ENCODE measurements at regions not wholly inside any gene's neighbourhood (a gene's known extent, or its start where the extent isn't known, plus 50 kb on each side); places are given as distances from the start of the nearest gene placed in this dataset.
"Not testable (repeated sequence)": the region's sequence is repeated elsewhere in the genome, so short reads cannot be mapped to it uniquely, and the experiment has no call there.

DNA sequence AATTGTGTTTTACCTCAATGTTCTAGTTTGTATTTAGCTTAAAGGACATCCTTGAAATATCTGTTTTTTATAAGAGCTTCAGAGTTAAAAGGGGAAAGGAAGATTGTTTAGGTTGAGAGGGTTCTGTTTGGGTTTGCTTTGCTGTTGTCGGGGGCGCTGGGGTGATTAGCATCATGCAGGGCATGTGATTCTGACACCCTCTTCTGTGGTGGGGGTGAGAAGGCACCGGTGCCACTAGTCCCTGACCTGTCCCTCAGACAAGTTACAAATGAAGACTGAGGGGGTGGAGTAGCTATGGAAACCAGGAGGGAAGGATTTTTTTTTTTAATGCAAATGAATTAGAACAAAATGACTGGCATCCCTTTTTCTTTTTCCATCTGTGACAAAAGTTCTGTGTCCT, 291.3 kb downstream of the RPAP3 start:
- Histone ChIP-seq H3K27me3 (ENCODE audit: control insufficient read depth, insufficient read depth, low read length) (no peaks in the 10 kb centered on the region), H3K4me3 (ENCODE audit: low read length) (no peak overlapping the region), H3K9me3 (ENCODE audit: control insufficient read depth, low read length) (no peaks in the 10 kb centered on the region), H3K4me1 (ENCODE audit: control insufficient read depth, insufficient read depth, low read length) (no peaks in the 10 kb centered on the region), H3K36me3 (ENCODE audit: control insufficient read depth, insufficient read depth, low read length) (no peaks in the 10 kb centered on the region), H3K9ac (ENCODE audit: low read length) (no peak overlapping the region)

DNA sequence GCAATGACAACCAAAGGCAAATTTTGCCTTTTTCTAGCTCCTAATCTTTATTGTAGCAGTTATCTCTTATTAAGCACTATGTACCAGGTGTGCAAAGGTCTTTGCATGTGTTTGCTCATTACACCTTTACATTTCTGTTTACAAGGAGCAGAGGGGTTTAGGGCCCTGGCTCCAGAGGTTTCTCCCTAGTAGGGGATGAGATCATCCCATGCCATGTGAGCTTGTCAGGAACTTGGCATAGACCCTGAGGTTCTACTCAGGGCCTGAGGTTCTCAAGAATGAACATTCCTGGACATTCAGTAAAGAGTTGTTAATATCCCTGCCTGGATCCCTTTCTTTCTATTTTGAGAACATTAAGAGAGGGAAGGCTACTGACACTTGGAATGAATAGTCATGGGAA, 292.0 kb downstream of the RPAP3 start:
- no peak overlapping the region for H3K9ac ChIP-seq (ENCODE audit: low read length)
- no peaks in the 10 kb centered on the region for H3K4me1 ChIP-seq (ENCODE audit: control insufficient read depth, insufficient read depth, low read length)
- no peak overlapping the region for H3K4me3 ChIP-seq (ENCODE audit: low read length)
- no peaks in the 10 kb centered on the region for H3K9me3 ChIP-seq (ENCODE audit: control insufficient read depth, low read length)
- H3K36me3 ChIP-seq (ENCODE audit: control insufficient read depth, insufficient read depth, low read length), result no peaks in the 10 kb centered on the region
- H3K27me3 ChIP-seq (ENCODE audit: control insufficient read depth, insufficient read depth, low read length), result no peaks in the 10 kb centered on the region

DNA sequence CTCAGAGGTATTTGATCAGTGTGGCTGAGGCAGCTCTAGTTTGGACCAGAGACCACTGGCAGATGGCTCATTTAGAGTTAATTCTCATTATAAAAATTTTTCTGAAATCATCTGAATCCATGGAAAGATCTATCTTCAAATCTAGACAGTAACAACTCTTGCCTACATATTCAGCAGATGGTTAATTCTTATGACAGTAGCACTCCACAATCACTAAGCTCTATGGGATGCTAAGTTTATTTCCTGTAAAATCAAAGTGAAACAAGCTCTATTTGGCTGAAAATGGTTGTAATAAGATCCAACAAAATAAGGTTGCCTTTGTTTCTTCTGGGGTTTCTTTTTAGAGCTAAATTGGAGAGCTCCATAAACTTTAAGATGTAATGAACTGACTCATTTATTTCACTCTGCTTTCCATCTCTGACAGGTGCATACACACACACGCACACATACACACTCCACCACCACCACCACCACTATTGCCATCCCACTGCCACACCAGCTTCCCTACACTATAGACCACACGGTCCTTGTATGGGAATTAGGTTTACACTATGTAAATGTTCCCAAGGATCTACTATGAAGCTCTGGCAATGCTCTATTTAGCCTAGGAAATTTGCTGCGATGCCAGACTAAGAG, 293.1 kb downstream of the RPAP3 start:
- Histone ChIP-seq H3K27me3 (ENCODE audit: control insufficient read depth, insufficient read depth, low read length) (no peaks in the 10 kb centered on the region), H3K4me3 (ENCODE audit: low read length) (no peak overlapping the region), H3K4me1 (ENCODE audit: control insufficient read depth, insufficient read depth, low read length) (no peaks in the 10 kb centered on the region), H3K9ac (ENCODE audit: low read length) (no peak overlapping the region), H3K36me3 (ENCODE audit: control insufficient read depth, insufficient read depth, low read length) (no peaks in the 10 kb centered on the region), H3K9me3 (ENCODE audit: control insufficient read depth, low read length) (no peaks in the 10 kb centered on the region)

DNA sequence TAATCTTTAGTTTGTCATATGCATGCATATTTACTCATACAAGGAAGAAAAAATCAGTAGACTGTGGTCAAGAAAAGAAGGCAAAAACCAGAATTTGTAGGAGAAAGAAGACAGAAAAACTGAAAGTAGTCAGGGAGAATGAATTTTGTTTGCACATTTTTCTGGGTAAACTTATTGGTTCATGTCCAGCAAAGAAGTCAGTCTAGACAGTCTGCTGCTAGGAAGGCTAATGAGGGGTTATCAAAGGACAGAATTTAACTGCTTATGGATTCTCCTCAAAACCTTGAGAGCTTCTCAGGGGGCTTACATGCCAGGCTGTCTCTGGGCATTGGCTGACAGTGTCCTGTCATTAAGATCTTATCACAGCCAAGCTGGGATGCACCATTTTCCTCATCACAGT, 293.9 kb downstream of the RPAP3 start:
- no peak overlapping the region for H3K9ac ChIP-seq (ENCODE audit: low read length)
- no peaks in the 10 kb centered on the region for H3K4me1 ChIP-seq (ENCODE audit: control insufficient read depth, insufficient read depth, low read length)
- no peaks in the 10 kb centered on the region for H3K9me3 ChIP-seq (ENCODE audit: control insufficient read depth, low read length)
- no peaks in the 10 kb centered on the region for H3K27me3 ChIP-seq (ENCODE audit: control insufficient read depth, insufficient read depth, low read length)
- H3K4me3 ChIP-seq (ENCODE audit: low read length), result no peak overlapping the region
- H3K36me3 ChIP-seq (ENCODE audit: control insufficient read depth, insufficient read depth, low read length), result no peaks in the 10 kb centered on the region

DNA sequence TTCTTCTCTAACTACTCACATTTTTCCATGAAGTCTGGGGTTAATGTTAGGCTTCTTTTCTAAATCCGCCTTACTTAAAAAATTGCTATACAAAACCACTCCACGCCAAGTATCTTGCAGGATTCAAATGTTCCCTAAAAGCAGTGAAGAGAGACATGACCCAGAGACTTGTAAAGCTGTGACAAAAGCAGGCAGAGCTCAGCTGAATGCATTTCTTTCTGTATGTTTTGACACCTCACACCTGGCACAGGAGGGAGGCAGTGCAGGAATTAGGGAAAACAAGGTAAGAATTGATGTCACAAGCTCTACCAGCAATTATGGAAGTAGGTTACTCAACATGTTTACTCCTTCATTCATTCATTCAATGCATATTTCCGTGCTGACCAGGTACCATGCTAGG, 295.0 kb downstream of the RPAP3 start:
- Histone ChIP-seq H3K9ac (ENCODE audit: low read length) (no peak overlapping the region), H3K4me1 (ENCODE audit: control insufficient read depth, insufficient read depth, low read length) (no peaks in the 10 kb centered on the region), H3K27me3 (ENCODE audit: control insufficient read depth, insufficient read depth, low read length) (no peaks in the 10 kb centered on the region), H3K9me3 (ENCODE audit: control insufficient read depth, low read length) (no peaks in the 10 kb centered on the region), H3K4me3 (ENCODE audit: low read length) (no peak overlapping the region), H3K36me3 (ENCODE audit: control insufficient read depth, insufficient read depth, low read length) (no peaks in the 10 kb centered on the region)

DNA sequence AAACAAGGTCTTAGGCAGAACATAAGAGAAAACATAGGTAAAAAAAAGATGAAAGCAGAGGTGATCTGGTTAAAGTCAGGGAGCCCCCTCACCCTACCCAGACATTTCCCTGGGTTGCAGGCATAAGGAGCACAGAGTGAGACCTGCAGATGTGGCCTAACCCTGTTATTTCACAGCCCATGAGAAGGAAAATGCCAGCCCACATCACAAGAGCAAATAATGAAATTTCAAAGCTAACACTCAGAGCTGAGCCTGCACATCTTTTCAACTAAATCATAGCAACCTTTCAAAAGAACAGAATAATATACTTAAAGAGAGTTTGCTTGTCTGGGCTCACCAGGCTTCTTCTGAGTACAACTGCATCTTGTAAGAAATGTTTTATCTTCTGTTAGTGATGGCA, 295.4 kb downstream of the RPAP3 start:
- Histone ChIP-seq H3K4me3 (ENCODE audit: low read length) (no peak overlapping the region), H3K9ac (ENCODE audit: low read length) (no peak overlapping the region)

DNA sequence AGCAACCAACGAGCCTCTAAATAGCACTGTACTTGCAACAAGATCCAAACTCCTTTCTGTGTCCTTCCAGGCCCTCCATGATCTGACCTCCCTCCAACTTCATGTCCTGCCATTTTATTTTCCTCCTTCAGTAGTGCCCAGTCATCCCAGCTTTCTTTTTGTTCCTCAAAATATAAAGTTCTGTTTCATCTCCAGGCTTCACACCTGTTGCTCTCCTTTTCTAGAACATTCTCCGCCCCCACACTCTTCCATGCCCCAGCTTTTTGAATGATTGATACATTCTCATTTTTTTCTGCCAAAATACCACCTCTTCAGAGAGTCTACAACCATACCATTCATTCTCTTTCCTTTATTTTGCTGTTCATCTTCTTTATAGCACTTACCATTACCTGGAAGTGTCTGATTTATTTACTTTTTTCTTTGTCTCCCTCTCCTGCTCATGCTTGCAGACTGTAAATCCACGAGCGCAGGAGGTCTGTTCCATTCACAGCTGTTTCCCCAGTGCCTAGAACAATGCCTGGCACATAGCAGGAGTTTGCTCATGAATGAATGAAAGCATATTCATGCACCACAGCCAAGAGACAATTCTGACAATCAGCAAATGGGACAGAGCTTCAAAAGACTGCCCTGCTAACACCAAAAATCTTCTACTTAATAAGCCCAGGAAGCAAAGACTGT, 296.4 kb downstream of the RPAP3 start:
- no peaks in the 10 kb centered on the region for H3K4me1 ChIP-seq (ENCODE audit: control insufficient read depth, insufficient read depth, low read length)
- H3K4me3 ChIP-seq (ENCODE audit: low read length), result no peak overlapping the region
- H3K27me3 ChIP-seq (ENCODE audit: control insufficient read depth, insufficient read depth, low read length), result no peaks in the 10 kb centered on the region
- no peak overlapping the region for H3K9ac ChIP-seq (ENCODE audit: low read length)
- no peaks in the 10 kb centered on the region for H3K9me3 ChIP-seq (ENCODE audit: control insufficient read depth, low read length)
- no peaks in the 10 kb centered on the region for H3K36me3 ChIP-seq (ENCODE audit: control insufficient read depth, insufficient read depth, low read length)

More for the DNA sequence above, 295.4 kb downstream of the RPAP3 start:
- no peaks in the 10 kb centered on the region for H3K27me3 ChIP-seq (ENCODE audit: control insufficient read depth, insufficient read depth, low read length)
- no peaks in the 10 kb centered on the region for H3K4me1 ChIP-seq (ENCODE audit: control insufficient read depth, insufficient read depth, low read length)
- H3K36me3 ChIP-seq (ENCODE audit: control insufficient read depth, insufficient read depth, low read length), result no peaks in the 10 kb centered on the region
- H3K9me3 ChIP-seq (ENCODE audit: control insufficient read depth, low read length), result no peaks in the 10 kb centered on the region

DNA sequence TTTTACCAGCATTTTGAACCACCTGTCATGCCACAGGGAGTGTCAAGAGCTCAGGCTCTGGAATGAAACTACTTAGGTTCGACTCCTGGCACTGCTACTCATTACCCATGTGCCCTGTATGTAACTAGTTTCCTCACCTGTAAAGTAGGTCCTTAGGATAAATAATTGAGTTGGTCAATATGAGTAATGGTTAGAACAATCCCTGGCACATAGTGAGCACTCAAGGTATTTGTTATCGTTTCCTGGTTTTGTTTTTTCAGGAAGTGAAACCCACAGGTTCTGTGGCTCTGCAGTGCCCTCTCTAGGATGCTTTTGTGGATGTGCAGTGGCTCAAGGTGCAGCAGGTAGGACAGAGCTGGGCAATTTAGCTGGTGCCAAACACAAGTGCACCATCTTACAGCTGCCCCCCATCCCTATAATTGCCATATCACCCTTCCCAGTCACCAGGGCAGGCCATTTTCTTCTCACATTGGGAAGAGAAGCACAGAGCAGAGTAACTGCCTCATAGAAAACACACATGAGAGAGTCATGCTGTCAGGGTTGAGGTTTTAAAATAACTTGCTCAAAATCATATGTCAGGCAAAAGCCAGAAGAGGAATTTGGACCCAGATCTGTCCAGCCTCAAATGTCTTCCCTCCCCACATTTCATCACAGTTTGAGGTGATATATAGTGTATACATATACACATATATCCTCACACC, 297.5 kb downstream of the RPAP3 start:
- H3K9ac ChIP-seq (ENCODE audit: low read length), result no peak overlapping the region
- no peak overlapping the region for H3K4me3 ChIP-seq (ENCODE audit: low read length)
- no peaks in the 10 kb centered on the region for H3K4me1 ChIP-seq (ENCODE audit: control insufficient read depth, insufficient read depth, low read length)
- H3K9me3 ChIP-seq (ENCODE audit: control insufficient read depth, low read length), result no peaks in the 10 kb centered on the region
- no peaks in the 10 kb centered on the region for H3K27me3 ChIP-seq (ENCODE audit: control insufficient read depth, insufficient read depth, low read length)
- no peaks in the 10 kb centered on the region for H3K36me3 ChIP-seq (ENCODE audit: control insufficient read depth, insufficient read depth, low read length)

DNA sequence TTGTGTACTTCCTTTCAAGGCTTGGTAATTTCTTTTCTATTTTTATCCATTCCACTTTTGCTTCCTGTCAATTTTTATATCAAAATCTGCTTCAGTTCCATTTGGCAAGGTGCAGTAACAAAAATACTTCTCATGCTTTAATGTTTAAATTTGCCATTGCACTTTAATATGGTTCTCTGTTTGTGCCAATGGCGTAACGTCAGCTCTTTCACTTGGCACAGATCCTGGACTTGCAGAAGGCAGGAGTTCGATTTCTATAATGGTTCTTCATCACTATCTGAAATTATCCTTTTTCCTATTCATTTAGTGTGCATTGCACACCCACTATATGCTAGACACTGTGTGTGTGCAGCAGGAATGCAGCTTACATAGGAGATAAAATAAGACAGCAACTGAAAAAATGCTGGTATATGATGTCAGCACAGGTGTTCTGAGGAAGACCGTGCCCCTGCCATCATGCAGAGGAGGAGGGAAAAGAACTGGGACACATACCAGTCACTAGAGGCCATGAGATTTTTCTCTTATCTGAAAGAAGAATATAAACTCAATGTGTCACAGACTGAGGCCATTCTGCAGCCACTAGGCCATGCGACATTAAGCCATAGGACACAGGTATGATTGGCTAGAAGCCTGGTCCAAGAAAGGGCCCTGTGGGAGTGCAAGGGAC, 298.2 kb downstream of the RPAP3 start:
- no peak overlapping the region for H3K4me3 ChIP-seq (ENCODE audit: low read length)
- no peaks in the 10 kb centered on the region for H3K4me1 ChIP-seq (ENCODE audit: control insufficient read depth, insufficient read depth, low read length)
- no peaks in the 10 kb centered on the region for H3K9me3 ChIP-seq (ENCODE audit: control insufficient read depth, low read length)
- no peaks in the 10 kb centered on the region for H3K36me3 ChIP-seq (ENCODE audit: control insufficient read depth, insufficient read depth, low read length)
- no peak overlapping the region for H3K9ac ChIP-seq (ENCODE audit: low read length)
- H3K27me3 ChIP-seq (ENCODE audit: control insufficient read depth, insufficient read depth, low read length), result no peaks in the 10 kb centered on the region

DNA sequence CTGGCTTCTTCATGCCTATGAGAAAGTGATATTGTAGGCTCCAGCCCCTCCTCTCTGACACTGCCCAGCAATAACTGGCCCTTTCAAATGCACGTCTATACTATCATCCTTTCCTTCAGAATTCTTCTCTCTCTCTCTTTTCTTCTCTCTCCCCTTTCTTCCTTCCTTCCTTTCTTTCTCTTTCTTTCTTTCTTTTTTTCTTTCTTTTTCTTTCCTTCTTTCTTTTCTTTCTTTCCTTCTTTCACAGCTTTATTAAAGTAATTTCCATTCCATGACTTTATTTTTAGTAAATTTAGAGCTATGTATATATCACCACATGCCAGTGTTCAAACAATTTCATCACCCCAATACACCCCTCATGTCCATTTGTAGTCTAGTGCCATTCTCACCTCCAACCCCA, 302.1 kb downstream of the RPAP3 start:
- H3K36me3 ChIP-seq (ENCODE audit: control insufficient read depth, insufficient read depth, low read length), result no peaks in the 10 kb centered on the region
- H3K4me3 ChIP-seq (ENCODE audit: low read length), result no peak overlapping the region
- no peaks in the 10 kb centered on the region for H3K9me3 ChIP-seq (ENCODE audit: control insufficient read depth, low read length)
- no peak overlapping the region for H3K9ac ChIP-seq (ENCODE audit: low read length)
- no peaks in the 10 kb centered on the region for H3K4me1 ChIP-seq (ENCODE audit: control insufficient read depth, insufficient read depth, low read length)
- H3K27me3 ChIP-seq (ENCODE audit: control insufficient read depth, insufficient read depth, low read length), result no peaks in the 10 kb centered on the region

DNA sequence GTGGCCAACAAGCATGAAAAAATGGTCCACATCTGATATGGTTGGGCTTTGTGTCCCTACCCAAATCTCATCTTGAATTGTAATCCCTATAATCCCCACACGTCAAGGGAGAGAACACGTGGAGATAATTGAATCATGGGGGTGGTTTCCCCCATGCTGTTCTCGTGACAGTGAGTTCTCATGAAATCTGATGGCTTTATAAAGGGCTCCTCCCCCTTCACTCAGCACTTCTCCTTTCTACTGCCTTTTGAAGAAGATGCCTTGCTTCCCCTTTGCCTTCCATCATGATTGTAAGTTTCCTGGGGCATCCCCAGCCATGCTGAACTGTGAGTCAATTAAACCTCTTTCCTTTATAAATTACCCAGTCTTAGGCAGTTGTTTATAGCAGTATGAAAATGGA, 304.6 kb downstream of the RPAP3 start:
- H3K36me3 ChIP-seq (ENCODE audit: control insufficient read depth, insufficient read depth, low read length); H3K9ac ChIP-seq (ENCODE audit: low read length); H3K4me1 ChIP-seq (ENCODE audit: control insufficient read depth, insufficient read depth, low read length); H3K27me3 ChIP-seq (ENCODE audit: control insufficient read depth, insufficient read depth, low read length); H3K9me3 ChIP-seq (ENCODE audit: control insufficient read depth, low read length); H3K4me3 ChIP-seq (ENCODE audit: low read length): not testable (repeated sequence)

DNA sequence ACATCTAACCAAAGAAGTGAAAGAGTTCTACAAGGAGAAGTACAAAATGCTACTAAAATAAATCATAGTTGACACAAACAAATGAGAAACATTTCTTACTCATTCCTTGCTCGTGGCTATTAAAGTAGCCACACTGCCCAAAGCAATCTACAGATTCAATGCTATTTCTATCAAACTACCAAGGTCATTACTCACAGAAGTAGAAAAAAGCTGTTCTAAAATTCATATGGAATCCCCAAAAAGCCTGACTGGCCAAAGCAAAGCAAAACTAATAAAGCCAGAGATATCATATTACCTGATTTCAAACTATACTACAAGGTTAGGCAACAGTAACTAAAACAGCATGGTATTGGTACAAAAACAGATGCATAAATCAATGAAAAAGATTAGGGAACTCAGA, 305.6 kb downstream of the RPAP3 start:
- Histone ChIP-seq H3K4me1 (ENCODE audit: control insufficient read depth, insufficient read depth, low read length) (no peaks in the 10 kb centered on the region), H3K27me3 (ENCODE audit: control insufficient read depth, insufficient read depth, low read length) (no peaks in the 10 kb centered on the region), H3K9ac (ENCODE audit: low read length) (no peak overlapping the region), H3K4me3 (ENCODE audit: low read length) (no peak overlapping the region), H3K36me3 (ENCODE audit: control insufficient read depth, insufficient read depth, low read length) (no peaks in the 10 kb centered on the region), H3K9me3 (ENCODE audit: control insufficient read depth, low read length) (no peaks in the 10 kb centered on the region)
